Neural crest cell (in vitro differentiated cells): ENCODE measurements at regions not wholly inside any gene's neighbourhood (a gene's known extent, or its start where the extent isn't known, plus 50 kb on each side); places are given as distances from the start of the nearest gene placed in this dataset.
"Not testable (repeated sequence)": the region's sequence is repeated elsewhere in the genome, so short reads cannot be mapped to it uniquely, and the experiment has no call there.

Source experiments
- DNase-seq: peaks from one replicate; pipeline ENCODE4 v3.0.0; 2021; ENCODE audit warnings: low read depth, mixed read lengths, low spot score
- H3K27ac Mint-ChIP-seq: one replicate; pipeline ENCODE4 v1.8.0; 2021; ENCODE audit warnings: mild to moderate bottlenecking, mixed read lengths; ENCODE audit not compliant: unreplicated experiment
- H3K27me3 Mint-ChIP-seq: 2 replicates; pipeline ENCODE4 v1.8.0; 2021; ENCODE audit warnings: low read depth, mild to moderate bottlenecking, mixed read lengths
- H3K36me3 Mint-ChIP-seq: 2 replicates; pipeline ENCODE4 v1.8.0; 2021; ENCODE audit warnings: low read depth, mild to moderate bottlenecking, mixed read lengths
- H3K4me1 Mint-ChIP-seq: 2 replicates; pipeline ENCODE4 v1.8.0; 2021; ENCODE audit warnings: mixed read lengths
- H3K4me3 Mint-ChIP-seq: one replicate; pipeline ENCODE4 v1.8.0; 2021; ENCODE audit warnings: mild to moderate bottlenecking, mixed read lengths
- H3K9me3 Mint-ChIP-seq: 2 replicates; pipeline ENCODE4 v1.8.0; 2021; ENCODE audit warnings: mixed read lengths

DNA sequence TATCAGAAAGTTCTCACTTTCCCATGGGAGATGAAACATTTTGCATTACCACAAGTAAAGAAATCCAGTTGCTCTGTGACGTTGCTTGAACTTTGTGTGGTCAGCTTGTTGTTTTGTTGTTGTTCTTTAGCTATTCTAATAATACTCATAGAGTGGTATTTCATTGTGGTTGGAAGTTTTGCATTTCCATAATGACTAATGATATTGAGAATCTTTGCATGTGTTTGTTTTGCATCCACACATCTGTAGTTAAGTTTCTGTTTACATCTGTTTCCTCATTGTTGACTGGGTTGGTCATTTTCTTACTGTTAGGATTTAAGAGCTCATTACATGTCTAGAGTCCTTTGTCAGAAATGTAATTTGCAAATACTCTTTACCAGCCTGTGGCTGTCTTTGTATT lies 133.2 kb upstream of the LRRC61 start:
- not testable (repeated sequence) for H3K36me3 Mint-ChIP-seq, H3K9me3 Mint-ChIP-seq, H3K4me1 Mint-ChIP-seq, H3K27me3 Mint-ChIP-seq, DNase-seq, H3K4me3 Mint-ChIP-seq, H3K27ac Mint-ChIP-seq

DNA sequence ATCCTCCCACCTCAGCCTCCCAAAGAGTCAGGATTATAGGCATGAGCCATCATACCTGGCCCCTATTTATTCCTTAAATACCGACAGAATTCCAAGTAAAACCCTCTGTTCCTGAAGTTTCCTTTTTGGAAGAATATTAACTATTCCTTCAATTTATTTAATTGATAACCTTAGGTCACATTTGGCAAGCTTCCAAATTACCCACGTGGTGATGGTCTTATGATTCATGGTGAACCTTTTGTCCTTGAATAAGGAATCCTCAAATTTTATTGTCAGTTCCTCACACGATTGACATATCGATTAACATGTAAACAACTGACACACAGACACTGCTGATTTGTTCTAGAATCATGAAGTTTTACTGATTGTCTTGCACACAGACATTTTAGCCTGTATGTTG lies 130.6 kb upstream of the LRRC61 start:
- H3K36me3 Mint-ChIP-seq, H3K4me1 Mint-ChIP-seq, H3K4me3 Mint-ChIP-seq, H3K27ac Mint-ChIP-seq, H3K9me3 Mint-ChIP-seq, DNase-seq, H3K27me3 Mint-ChIP-seq: not testable (repeated sequence)

DNA sequence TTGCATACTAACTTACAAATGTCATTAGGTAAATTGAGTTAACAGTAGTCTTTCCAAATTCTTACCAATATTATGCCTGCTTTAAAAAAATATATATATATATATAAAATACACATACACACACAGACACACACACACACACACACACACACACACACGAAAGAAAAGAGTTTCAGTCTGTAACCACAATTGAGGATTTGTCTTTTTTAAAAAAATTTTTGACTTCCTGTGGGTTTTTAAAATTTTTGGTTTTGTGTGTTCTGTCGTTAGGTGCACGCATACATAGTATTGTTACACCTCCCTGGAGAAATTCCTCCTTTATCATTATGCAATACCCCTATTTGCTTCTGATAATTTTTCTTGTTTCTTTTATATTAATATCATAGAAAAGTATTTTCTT lies 129.3 kb upstream of the LRRC61 start:
- H3K36me3 Mint-ChIP-seq, H3K4me1 Mint-ChIP-seq, H3K9me3 Mint-ChIP-seq, H3K27me3 Mint-ChIP-seq, H3K27ac Mint-ChIP-seq, H3K4me3 Mint-ChIP-seq, DNase-seq: not testable (repeated sequence)
